ENCODE measurements at regions not wholly inside any gene's neighbourhood (a gene's known extent, or its start where the extent isn't known, plus 50 kb on each side); places are given as distances from the start of the nearest gene placed in this dataset.

- peak; percentile 27 for DNase-seq (ENCODE audit: low spot score)
Observed at GRCh38 chr2:164178835-164179465, 442.3 kb downstream of the GRB14 start.

GRCh38 chr2:164164602-164165001 lies 428.8 kb upstream of the FIGN start:
- DNase-seq (ENCODE audit: low spot score), result no peak

DNA sequence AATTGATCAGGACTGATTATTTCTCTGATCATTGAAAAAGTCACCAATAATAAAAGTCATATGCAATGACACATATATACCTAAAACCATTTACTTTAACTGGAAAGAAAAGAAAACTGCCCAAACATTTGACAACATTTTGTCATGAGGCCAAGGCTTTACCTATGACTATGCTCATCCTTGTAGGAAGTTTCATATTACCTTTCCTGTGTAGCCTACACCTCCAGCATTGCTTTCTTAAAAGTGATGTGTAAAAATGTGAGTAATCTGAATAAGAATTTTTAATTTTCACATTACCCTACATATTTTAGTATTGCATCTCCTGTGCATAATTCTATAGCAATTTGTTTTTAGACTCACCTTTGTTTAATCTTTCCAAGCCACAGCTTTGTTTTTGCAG lies 419.8 kb upstream of the FIGN start:
- DNase-seq (ENCODE audit: low spot score), result no peak

GRCh38 chr2:164151522-164151921 lies 415.7 kb upstream of the FIGN start:
- no peak for DNase-seq (ENCODE audit: low spot score)

DNA sequence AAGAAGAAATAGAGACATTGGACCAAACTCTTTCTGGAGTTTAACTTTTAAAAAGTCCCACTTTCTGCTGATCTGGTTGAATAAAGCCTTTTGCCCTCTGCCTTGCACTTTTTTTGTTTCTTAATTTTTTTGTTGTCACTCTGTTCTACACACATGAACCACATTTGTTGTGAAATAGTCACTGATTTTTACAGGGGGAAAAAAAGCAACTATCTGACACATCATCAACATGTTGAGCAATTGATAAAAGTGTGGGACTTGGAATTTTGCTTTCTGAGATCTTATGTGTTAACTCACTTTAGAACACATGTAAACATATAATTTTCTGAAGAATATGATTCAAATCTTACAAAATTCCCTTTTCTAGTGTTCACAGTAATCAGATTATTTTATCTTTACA lies 414.8 kb upstream of the FIGN start:
- no peak for DNase-seq (ENCODE audit: low spot score)

DNA sequence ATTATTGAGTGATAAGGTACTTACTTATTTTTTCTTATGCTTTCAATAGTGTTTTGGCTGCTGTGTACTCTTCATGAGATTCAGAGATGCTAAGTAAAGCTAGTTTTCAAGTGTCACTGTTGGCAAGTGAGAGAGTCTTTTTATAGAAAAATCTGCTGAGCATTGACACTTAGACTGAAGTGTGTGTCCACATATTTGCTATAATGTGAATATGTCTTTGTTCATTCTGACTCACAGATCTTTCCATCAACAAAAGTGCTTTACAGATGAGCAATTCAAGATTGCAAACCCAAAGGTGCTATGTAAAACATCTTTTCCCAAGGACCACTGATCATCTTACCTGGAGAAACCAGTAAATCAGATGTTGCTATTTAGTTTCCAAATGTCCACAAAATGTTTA lies 410.6 kb upstream of the FIGN start:
- no peak for DNase-seq (ENCODE audit: low spot score)

DNA sequence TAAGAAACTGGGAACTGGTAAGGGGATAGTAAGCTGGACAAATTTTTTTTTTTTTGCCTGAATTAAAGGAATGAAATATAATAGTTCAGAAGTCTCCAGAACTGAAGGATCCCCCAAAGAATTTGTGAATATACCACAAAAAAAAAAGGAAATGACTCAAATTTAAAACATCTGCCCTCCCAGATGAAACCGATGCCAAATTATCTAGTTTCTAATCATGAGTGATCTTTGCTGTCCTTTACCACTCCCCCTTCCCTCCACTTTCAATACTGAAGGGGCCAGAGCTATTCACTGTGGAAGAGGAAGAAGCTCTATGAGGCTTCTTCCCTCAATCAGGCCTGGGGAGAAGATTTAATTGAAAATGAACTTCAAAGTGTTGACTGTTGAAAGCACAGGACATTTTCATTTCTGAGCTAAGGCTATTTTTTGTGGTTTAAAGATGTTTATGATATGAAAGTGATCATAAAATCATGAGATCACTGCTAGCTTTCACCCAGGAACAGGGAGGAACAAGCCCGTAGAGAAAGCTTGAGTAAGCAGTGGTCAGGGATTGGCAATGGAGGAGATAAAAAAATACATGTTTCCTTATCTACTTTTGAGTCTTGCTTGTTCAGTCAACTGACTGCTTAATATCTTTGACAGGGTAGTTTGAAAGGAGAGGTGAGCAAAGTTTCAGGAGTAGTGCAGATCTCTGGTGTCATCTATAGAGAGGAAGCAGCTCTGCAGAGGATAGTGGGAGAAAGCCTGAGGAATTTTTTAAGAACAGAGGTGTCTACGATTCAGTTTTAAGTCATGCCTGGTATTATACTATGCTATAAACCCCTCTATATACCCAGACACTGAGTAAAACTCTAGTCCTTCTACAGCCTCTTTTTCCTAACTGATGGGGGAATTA lies 409.5 kb upstream of the FIGN start:
- peak; percentile 37 for DNase-seq (ENCODE audit: low spot score)

DNA sequence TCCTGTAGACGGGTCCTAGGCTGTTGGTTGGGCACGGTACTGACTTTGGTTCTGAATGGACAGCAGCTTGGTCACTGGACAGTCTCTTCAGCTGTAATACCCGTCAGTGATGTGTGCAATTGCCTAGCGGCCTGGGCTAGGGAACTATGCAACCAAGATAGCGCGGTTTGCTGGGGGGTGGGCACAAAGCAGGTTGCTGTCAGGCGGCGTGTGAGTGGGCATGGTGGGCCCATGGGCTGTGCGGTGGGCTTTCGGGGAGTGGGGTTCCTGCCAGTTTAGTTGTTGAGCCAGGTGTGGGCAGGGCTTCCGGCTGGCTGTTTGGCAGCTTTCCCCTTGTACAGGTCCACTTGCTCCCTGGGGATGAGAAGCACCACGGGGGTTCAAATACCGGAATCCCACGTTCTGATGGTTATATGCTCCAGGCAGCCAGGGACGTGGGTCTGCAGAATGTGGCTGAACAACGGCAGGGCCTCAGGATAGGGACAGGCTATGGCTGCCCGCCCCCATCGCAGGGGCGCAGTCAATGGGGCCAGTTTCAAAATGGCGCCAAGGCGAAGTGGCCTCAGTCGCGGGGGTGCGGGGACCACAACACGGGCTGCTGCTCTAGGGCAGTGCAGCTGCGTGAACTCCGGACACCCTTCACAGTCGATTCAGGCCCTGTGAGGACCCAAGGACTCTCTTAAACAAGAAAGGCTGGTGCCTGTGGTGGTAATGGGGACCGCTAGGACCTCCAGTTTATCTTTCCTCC lies 407.5 kb upstream of the FIGN start:
- no peak for DNase-seq (ENCODE audit: low spot score)

DNA sequence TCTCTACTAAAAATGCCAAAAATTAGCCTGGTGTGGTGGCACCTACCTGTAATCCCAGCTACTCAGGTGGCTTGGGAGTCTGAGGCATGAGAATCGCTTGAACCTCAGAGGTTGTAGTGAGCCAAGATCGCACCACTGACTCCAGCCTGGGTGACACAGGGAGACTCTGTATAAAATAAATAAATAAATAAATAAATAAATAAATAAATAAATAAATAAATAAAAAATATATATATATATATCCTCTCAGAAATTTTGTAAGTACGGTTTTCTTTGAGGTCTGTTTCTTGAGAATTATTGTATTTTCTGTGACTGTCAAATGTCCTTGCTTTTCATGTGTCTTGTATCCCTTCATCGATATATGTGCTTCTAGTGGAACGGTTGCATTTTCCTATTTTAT lies 406.9 kb upstream of the FIGN start:
- DNase-seq (ENCODE audit: low spot score), result no peak

DNA sequence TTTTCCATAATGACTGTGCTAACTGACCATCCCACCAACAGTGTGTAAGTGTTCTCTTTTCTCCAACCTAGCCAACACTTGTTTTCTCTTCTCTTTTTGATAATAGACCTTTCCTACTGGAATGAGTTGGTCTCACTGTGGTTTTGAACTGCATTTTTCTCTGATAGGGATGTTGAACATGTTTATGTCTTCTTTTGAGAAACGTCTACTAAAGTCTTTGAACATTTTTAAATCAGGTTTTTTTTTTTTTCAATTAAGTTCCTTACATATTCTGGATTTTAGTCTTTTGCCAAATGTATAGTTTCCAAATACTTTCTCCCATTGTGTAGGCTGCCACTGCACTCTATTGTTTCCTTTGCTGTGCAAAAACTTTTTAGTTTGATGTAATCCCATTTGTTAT lies 405.5 kb upstream of the FIGN start:
- no peak for DNase-seq (ENCODE audit: low spot score)

GRCh38 chr2:164138750-164139149 lies 402.9 kb upstream of the FIGN start:
- no peak for DNase-seq (ENCODE audit: low spot score)

DNA sequence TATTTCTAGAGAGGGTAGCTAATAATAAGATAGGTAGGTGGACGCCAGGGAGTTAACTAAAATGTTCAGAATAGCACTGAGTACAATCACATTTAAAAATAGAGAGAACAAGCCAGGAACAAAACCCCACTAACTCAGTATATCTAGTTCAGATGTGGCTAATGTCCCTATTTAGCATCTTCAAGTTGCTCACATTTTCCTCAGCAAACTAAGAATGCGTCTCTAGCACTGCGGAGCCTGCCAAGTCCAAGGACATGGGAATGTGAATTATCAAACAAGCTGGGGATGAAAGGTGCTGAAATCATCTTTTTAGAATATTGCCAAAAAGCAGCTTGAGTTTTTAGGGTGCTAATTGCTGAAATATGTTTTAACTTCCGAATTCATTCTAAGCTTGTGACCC lies 398.5 kb upstream of the FIGN start:
- DNase-seq (ENCODE audit: low spot score), result no peak

DNA sequence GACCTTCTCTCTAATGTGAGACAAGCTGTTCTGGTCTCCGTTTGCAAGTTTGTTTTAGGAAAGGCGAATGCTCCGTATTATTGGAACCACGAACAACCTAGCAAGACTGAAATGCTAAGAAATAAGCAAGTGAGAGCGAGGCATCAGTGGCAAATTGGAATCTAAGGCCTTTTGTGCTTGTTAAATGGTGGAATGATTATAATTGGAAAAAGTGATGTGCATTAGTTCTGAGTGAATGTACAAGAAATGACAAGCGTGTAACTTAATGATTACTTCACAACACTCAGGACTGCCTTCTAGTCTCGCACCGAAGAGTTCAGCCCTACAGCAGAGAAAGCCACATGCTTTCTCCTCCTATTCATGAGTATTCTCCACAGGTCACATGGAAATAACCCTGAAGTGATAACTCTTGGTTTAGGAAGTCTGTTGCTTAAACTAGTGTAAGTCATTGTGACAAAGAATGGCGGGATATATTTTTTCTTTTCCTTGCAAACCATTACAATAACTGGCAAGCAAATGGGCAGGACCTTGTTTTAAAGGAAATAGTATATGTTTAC lies 392.2 kb upstream of the FIGN start:
- DNase-seq (ENCODE audit: low spot score), result no peak

DNA sequence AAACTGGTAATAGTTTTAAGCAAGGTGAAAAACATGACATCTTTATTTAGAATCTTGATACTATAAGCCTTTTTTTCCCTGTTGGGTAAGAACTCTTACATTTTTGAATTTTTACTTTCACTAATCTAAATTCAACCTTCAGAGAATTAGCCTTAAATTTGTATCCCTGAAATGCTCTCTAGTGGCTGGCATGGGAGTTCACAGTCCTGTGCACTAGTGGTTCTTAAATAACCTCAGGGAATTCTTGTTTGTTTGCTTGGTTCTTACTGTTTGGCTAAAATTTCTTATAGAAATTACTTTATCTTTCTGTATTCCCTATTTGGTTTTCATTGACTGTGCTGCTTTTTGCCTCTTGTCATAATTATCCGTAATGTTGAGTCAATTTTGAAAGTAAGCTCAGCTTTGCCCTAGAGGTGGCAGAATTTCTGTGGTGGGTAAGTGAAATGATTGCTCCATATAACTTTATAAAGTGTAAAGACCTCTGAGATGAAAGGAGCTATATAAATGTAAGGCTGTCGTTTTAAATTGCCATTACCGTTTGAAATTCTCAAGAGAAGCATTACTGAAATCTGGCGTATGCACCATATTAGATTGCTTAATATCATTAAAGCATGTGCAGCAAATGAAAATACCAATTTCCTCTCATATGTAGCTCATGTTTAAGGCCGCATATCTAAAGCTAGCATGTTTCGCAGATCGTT lies 391.3 kb upstream of the FIGN start:
- no peak for DNase-seq (ENCODE audit: low spot score)

DNA sequence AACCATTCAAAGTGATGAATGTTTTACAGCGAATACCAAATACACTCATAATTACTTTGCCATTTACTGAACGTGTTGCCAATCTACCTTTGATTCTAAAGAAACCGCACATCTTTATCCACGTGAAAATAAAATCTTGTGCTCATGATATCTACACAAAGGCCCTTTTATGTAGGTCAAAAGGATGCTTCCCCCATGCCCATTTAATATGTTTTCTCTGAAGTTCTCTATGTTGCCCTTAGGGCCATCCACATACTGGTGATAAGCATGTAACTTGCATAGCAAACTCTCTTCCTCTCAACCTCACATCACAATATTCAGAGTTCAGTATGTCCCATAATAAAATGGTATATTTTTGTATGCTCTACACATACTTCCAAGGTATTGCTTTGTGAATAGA lies 380.0 kb upstream of the FIGN start:
- DNase-seq (ENCODE audit: low spot score), result no peak

- no peak for DNase-seq (ENCODE audit: low spot score)
Observed at GRCh38 chr2:164114937-164115336, 379.1 kb upstream of the FIGN start.

DNA sequence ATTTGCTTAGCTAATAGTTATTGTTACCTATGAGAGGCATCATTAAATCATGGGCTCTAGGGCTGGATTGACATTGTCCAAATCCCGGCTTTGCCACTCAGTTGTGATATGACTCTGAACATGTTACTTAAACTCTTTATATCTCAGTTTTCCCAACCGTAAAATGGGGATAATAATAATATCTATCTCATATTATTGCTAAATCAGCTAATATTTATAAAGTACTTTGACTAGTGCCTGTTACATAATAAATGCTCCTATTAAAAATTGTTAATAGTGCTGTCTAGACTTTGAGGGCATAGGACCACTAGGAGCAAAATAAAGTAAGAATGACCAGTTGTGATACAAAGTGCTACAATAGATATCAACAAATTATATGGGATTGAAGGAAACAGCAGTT lies 376.3 kb upstream of the FIGN start:
- DNase-seq (ENCODE audit: low spot score), result no peak

DNA sequence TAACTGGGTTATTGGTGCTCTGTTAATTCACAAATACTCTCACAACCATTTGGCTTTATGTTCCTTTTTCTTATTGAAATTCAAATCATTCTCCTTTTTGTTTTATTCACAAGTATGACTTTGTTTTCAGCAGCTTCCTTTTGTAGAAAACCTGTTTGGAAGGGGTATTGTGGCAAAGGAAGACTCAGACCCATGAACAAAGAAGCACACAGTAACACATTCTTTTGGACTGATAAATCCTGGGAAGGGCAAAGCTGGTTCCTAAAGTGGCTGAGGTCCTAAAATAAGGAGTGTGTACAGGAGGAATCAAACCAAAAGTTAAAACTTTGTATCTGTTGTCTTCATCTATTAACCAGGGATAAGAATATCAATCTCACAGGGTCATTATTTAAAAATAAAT lies 374.7 kb upstream of the FIGN start:
- DNase-seq (ENCODE audit: low spot score), result no peak

GRCh38 chr2:164109006-164109405 lies 373.2 kb upstream of the FIGN start:
- no peak for DNase-seq (ENCODE audit: low spot score)

GRCh38 chr2:164103271-164103670 lies 367.5 kb upstream of the FIGN start:
- no peak for DNase-seq (ENCODE audit: low spot score)

- no peak for DNase-seq (ENCODE audit: low spot score)
Observed at GRCh38 chr2:164102366-164102765, 366.6 kb upstream of the FIGN start.

GRCh38 chr2:164091673-164092072 lies 355.9 kb upstream of the FIGN start:
- no peak for DNase-seq (ENCODE audit: low spot score)
